Activated naive CD8-positive, alpha-beta T cell treated with anti-CD3 and anti-CD28 coated beads, Interleukin-2, amount 10 ng/mL, durations not matched to agents 7 days and 5 days (primary cell): ENCODE measurements at regions not wholly inside any gene's neighbourhood (a gene's known extent, or its start where the extent isn't known, plus 50 kb on each side); places are given as distances from the start of the nearest gene placed in this dataset.
"Not testable (repeated sequence)": the region's sequence is repeated elsewhere in the genome, so short reads cannot be mapped to it uniquely, and the experiment has no call there.

Experiments
- ATAC-seq: fragments of 150-1000 bp; cut with Tn5 transposase; one replicate; pipeline ENCODE4 v1.10.0; 2021; ENCODE audit warnings: low read depth, moderate library complexity
- POLR2A ChIA-PET: fragments of 350-600 bp; sonication (Branson Sonifier 250); formaldehyde crosslinking; loops from one replicate; lab custom pipeline; 2021; ENCODE audit warnings: antibody characterized with exemption; lab: Charles Lee
- DNase-seq: peaks from one replicate; pipeline ENCODE4 v3.0.0; 2021
- H3K27ac Mint-ChIP-seq: one replicate; pipeline ENCODE4 v1.8.0; 2022; ENCODE audit warnings: mild to moderate bottlenecking, mixed read lengths
- H3K27me3 Mint-ChIP-seq: one replicate; pipeline ENCODE4 v1.8.0; 2022; ENCODE audit warnings: mild to moderate bottlenecking, moderate library complexity, mixed read lengths
- H3K36me3 Mint-ChIP-seq: one replicate; pipeline ENCODE4 v1.8.0; 2021; ENCODE audit warnings: mild to moderate bottlenecking, mixed read lengths
- H3K4me1 Mint-ChIP-seq: one replicate; pipeline ENCODE4 v1.8.0; 2021; ENCODE audit warnings: mixed read lengths
- H3K4me3 Mint-ChIP-seq: one replicate; pipeline ENCODE4 v1.8.0; 2022; ENCODE audit warnings: mild to moderate bottlenecking, moderate library complexity, mixed read lengths
- H3K9me3 Mint-ChIP-seq: one replicate; pipeline ENCODE4 v1.8.0; 2021; ENCODE audit warnings: mixed read lengths

DNA sequence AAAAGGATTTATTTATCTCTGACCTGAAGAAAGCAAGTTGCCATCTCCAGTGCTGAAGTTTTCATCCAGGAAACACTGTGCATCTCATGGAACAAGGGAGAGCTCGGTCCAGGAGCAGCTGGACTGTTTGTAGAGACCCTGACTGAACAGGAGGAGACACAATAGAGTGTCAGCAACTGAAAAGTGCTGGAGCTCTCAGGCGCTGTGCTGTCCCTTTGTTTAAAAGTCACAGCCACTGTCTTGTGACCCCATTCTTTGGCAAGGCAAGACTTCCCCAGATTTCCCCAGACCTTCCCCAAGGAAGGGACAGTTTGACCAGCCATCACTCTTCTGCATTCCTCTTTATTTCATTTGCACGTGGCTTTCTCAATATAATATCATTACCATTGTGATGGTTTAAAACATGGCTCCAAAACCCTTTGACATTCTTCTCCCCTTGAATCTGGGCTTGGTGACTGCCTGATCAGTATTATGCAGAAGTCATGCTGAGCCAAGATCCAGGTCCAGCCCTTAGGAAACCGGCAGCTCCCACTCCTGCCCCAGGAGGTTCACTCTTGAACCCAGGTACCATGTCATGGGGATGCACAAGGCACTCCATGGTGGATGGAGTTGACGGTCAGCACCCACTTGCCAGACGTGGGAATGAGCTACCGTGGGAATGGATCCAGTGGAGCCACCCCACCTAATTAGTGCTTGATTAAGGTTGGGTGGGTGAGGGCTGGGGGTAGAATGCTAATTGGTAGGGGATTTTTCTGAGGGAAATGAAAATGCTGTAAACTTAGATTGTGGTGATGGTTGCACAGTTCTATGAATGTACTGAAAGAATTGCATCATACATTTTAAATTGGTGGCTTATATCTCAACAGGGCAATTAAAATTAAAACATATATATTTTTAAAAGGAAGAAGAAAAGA, 497.9 kb upstream of the RAB6C start:
- no peaks in the 10 kb centered on the region for H3K27me3 Mint-ChIP-seq
- POLR2A ChIA-PET: no interaction called here
- H3K9me3 Mint-ChIP-seq: no peaks in the 10 kb centered on the region
- H3K4me3 Mint-ChIP-seq: no peak overlapping the region
- H3K4me1 Mint-ChIP-seq: no peaks in the 10 kb centered on the region
- no peak overlapping the region for H3K27ac Mint-ChIP-seq
- no peaks in the 10 kb centered on the region for H3K36me3 Mint-ChIP-seq
- no peak for DNase-seq
- ATAC-seq: no peak

DNA sequence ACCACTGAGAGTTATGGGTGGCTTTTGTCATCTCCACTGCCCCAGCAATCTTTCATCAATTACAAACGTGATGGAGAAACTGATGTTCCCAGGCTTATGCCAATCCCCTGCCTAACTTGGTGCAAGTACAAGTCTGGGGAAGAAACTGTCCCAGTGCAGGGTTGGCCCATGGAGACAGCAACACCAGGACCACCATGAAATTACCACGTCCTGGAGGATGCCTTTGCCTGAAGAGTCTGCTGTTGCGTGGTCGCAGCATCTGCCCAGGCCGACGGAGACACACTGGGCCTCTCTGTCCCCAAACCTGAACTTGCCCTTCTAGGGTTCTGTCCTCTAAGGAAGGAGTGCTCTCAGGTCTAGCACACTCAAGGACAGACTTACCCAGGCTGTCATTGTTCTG, 496.8 kb upstream of the RAB6C start:
- H3K4me3 Mint-ChIP-seq: no peak overlapping the region

DNA sequence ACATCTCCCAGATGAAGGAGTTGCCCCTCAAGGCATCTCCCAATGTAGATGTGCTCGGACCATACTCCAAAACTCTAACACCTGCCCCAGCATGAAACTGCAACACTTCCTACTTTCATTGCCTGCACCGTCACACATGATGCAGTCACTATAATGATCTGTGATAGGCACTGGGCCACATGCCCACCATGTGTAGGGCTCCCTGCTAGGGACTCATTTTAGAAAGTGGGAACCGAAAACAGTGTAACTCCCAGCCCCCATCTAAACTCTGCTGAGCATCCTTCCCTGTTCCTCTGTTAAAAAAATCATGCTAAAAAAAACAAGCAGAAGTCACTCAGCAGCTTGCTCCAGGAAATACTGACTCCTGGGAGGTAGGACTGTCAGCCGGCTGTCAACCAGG, 496.1 kb upstream of the RAB6C start:
- POLR2A ChIA-PET: no interaction called here
- Mint-ChIP-seq H3K4me3 (no peak overlapping the region), H3K9me3 (no peaks in the 10 kb centered on the region), H3K27ac (no peak overlapping the region), H3K27me3 (no peaks in the 10 kb centered on the region), H3K4me1 (no peaks in the 10 kb centered on the region), H3K36me3 (no peaks in the 10 kb centered on the region)
- ATAC-seq: no peak
- no peak for DNase-seq

More for the DNA sequence above, 496.8 kb upstream of the RAB6C start:
- POLR2A ChIA-PET: no interaction called here
- H3K36me3 Mint-ChIP-seq: no peaks in the 10 kb centered on the region
- H3K27me3 Mint-ChIP-seq: no peaks in the 10 kb centered on the region
- DNase-seq (no peak), ATAC-seq (no peak)
- H3K9me3 Mint-ChIP-seq: no peaks in the 10 kb centered on the region
- H3K4me1 Mint-ChIP-seq: no peaks in the 10 kb centered on the region
- H3K27ac Mint-ChIP-seq: no peak overlapping the region

DNA sequence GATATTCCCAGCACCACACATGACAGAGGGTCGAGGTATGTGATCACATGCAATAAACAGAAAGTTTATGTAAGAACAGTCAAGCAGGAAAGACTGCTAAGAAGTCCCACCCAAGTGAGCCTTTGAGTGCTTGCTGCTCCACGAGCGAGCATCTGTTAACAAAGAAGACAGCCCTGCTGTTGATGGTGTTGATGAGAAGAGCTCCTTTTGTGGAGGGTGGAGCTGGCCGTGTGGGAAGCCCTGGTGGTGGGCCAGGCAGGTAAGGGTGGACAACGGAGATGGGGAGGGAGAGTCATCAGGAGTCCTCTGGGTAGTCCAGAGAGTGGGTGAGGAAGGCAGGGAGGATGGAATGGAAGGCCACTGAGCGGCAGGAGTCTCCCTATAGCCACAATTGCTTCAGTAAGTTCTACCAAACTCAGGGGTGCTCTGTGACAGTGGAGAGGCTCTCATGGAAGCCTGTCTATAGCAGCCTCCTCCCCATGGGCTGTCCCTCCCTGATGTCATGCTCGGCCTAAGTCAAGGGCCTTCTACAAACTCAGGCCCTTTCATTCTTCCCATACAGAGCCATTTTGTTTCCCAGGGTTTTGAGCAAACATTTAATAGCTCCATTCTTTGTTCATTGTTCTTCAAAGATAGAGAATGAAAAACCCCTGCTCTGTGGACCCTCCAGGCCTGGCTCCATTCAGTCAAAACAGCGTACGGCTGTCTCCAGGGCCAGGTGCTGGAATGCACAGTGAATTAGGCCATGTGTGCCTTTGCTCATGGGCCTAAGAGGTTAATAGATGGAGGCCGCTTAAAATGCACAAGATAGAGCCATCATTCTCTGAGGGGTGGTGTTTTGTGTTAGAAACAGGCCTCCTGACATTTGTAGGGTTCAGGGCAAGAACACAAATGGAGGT, 494.2 kb upstream of the RAB6C start:
- Mint-ChIP-seq H3K36me3 (no peaks in the 10 kb centered on the region), H3K9me3 (no peaks in the 10 kb centered on the region), H3K27ac (no peak overlapping the region), H3K4me3 (no peak overlapping the region), H3K27me3 (no peaks in the 10 kb centered on the region), H3K4me1 (no peaks in the 10 kb centered on the region)
- POLR2A ChIA-PET: no interaction called here
- DNase-seq: no peak
- ATAC-seq: no peak

DNA sequence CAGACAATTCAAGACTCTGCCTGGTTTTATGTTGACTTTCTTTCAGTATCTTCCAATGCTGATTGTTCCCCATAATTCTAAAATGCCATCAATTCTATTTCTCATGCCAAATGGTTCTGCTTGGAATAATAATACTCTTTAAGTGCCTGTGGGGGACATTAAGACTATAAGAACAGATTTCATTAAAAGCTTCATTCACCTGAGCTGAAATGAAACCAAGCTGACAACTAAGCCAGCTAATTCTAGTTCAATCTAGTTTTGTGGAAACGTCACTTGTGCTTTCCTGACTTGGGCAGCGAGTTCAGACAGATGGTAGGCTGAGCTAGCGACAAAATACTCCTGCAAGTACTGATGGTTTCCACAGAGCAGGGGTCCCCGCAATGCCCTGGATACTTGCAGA, 491.1 kb upstream of the RAB6C start:
- ATAC-seq (no peak), DNase-seq (no peak)
- H3K4me1 Mint-ChIP-seq: no peaks in the 10 kb centered on the region
- H3K4me3 Mint-ChIP-seq: no peak overlapping the region
- no peaks in the 10 kb centered on the region for H3K36me3 Mint-ChIP-seq
- no peaks in the 10 kb centered on the region for H3K9me3 Mint-ChIP-seq
- POLR2A ChIA-PET: no interaction called here
- no peak overlapping the region for H3K27ac Mint-ChIP-seq
- no peaks in the 10 kb centered on the region for H3K27me3 Mint-ChIP-seq

DNA sequence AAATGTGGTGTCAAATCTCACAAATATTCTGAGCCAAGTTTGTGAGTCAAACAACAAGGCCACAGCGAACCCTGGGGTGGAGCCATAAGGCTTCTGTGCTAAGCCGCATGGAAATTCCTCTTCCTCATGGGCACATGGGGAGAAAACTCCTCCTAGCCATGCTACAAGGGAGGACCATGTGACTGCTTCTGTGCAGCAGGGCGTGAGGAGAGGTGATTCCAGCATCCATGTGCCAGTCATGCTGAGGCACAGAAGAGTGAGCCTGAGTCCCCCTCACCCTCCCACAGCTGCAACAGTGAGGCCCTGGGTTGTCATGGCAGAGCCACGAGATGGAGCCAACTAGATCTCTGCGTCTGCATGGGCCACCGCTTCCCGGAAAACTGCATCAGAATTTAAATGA, 488.8 kb upstream of the RAB6C start:
- H3K4me3 Mint-ChIP-seq: no peak overlapping the region
- H3K27me3 Mint-ChIP-seq: no peaks in the 10 kb centered on the region
- H3K27ac Mint-ChIP-seq: no peak overlapping the region
- no peaks in the 10 kb centered on the region for H3K4me1 Mint-ChIP-seq
- H3K36me3 Mint-ChIP-seq: no peaks in the 10 kb centered on the region
- no peak for DNase-seq
- no peaks in the 10 kb centered on the region for H3K9me3 Mint-ChIP-seq
- POLR2A ChIA-PET: no interaction called here
- no peak for ATAC-seq

DNA sequence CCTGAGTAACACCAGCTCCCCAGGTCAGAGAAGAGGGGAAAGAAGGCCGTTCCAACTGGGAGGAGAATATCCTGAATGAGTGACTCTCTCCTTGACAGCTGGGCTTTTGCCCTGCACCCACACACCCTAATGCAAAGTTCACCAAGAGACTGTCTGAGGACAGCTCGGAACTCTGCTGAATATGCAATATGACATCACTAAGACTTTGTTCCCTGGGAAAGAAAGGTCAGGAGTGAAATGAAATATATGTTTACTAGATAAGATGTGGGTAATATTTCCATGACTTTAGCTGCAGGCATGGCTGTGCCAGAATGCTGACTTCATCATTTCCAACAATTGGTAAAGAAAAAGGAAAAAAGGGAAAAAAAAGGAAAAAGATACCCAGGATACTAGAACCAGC, 488.2 kb upstream of the RAB6C start:
- DNase-seq (no peak), ATAC-seq (no peak)
- POLR2A ChIA-PET: no interaction called here
- Mint-ChIP-seq H3K4me1 (no peaks in the 10 kb centered on the region), H3K27ac (no peak overlapping the region), H3K36me3 (no peaks in the 10 kb centered on the region), H3K9me3 (no peaks in the 10 kb centered on the region), H3K27me3 (no peaks in the 10 kb centered on the region), H3K4me3 (no peak overlapping the region)

DNA sequence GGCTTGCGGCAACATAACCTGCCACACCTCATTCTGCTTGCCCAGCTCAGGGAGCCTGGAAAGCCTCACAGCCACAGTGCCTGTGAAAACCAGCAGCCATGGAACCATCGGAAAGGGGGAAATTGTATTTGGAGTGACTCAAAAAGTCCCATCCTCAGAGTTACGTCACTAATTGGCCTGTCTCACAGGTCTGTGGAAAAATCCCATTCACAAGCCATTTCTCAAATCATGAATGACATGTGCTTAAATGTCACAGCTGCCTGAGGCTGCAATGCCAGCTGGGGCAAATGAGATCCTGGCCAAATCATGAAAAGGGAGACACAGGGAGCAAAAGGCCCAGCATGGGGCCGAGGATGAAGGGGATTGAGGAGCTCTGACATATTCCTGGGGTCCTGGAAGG, 486.9 kb upstream of the RAB6C start:
- no peaks in the 10 kb centered on the region for H3K36me3 Mint-ChIP-seq
- DNase-seq (no peak), ATAC-seq (no peak)
- POLR2A ChIA-PET: no interaction called here
- H3K27ac Mint-ChIP-seq: no peak overlapping the region
- H3K4me3 Mint-ChIP-seq: no peak overlapping the region
- H3K4me1 Mint-ChIP-seq: no peaks in the 10 kb centered on the region
- peaks cover 2% of the 10 kb centered on the region for H3K27me3 Mint-ChIP-seq
- H3K9me3 Mint-ChIP-seq: no peaks in the 10 kb centered on the region

DNA sequence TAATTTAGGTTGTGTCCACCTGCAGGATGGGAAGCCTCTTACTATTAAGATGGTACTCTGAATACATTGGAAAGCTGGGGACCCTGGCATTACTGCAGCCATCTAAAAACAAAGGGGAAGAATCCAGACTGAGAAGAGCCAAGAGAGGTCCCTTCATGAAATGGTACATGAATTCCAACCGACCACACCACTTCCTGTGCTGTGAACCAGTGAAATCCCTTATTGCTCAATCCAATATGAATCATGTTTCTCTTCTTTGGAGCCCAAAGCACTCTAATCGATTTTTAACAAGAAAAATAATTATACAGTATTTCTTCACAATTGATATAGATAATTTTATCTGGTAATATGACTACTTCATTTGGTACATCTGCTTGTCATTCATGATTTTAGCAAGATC, 479.7 kb upstream of the RAB6C start:
- Mint-ChIP-seq H3K27me3 (peaks cover 2% of the 10 kb centered on the region), H3K4me1 (no peaks in the 10 kb centered on the region), H3K27ac (no peak overlapping the region), H3K36me3 (no peaks in the 10 kb centered on the region), H3K4me3 (no peak overlapping the region), H3K9me3 (peaks cover 2% of the 10 kb centered on the region)
- no peak for DNase-seq
- POLR2A ChIA-PET: no interaction called here
- no peak for ATAC-seq

DNA sequence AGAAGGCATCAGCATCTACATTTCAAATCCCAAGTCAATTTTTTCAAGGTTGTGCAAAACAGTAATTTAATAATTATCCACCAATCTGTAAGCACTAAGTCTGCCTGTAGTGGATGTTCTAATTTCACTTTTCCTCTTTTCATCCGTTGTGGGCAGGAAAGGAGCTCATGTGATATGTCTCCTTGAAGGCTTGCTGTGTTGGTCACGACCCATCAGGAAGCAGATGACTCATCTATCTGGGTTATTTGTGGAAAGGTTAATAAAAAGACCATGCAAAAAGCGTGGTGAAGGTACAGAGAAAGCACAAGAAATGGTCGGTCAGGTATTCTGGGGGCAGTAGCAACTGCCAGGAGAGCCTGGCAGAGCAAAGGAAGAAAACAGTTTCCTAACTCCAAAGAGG, 476.7 kb upstream of the RAB6C start:
- no peak for ATAC-seq
- POLR2A ChIA-PET: interaction anchor here (0.6 kb wide), 1 partner anchor 1670 kb away, joined by 3 read pairs; no protein-coding TSS in a partner anchor
- DNase-seq: no peak
- H3K27me3 Mint-ChIP-seq: no peaks in the 10 kb centered on the region
- H3K4me1 Mint-ChIP-seq: no peaks in the 10 kb centered on the region
- H3K4me3 Mint-ChIP-seq: no peak overlapping the region
- H3K27ac Mint-ChIP-seq: no peak overlapping the region
- H3K9me3 Mint-ChIP-seq: peaks cover 2% of the 10 kb centered on the region
- no peaks in the 10 kb centered on the region for H3K36me3 Mint-ChIP-seq

DNA sequence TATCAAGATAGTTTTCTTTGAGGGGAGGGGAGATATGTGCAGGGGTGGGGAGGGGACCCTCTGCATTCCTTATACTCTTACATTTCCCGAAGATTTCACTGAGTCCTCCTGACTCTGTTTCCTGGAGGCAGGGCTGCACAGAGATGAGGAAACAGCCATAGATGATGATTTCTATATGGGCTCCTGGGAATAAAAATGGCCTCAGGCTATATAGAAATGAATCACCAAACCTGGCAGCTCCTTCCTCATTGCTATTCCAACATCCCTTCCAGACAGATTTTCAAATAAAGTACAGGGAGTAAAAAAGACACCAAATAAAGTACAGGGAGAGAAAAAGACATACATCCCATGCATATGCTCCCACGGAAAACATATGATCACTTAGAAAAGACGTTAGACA, 474.8 kb upstream of the RAB6C start:
- H3K27ac Mint-ChIP-seq: no peak overlapping the region
- no peaks in the 10 kb centered on the region for H3K27me3 Mint-ChIP-seq
- ATAC-seq (no peak), DNase-seq (no peak)
- no peaks in the 10 kb centered on the region for H3K36me3 Mint-ChIP-seq
- POLR2A ChIA-PET: no interaction called here
- peaks cover 2% of the 10 kb centered on the region for H3K9me3 Mint-ChIP-seq
- no peaks in the 10 kb centered on the region for H3K4me1 Mint-ChIP-seq
- H3K4me3 Mint-ChIP-seq: no peak overlapping the region

DNA sequence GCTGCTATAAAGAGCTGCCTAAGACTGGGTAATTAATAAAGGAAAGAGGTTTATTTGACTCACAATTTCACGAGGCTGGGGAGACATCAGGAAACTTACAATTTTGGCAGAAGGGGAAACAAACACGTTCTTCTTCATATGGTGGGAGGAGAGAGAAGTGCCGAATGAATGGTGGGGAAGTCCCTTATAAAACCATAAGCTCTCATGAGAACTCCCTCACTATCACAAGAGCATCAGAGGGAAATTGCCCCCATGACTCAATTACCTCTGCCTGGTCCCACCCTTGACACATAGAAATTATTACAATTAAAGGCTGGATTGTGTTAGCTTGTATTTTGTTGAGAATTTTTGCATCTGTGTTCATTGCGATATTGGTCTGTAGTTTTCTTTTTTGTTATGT, 460.5 kb upstream of the RAB6C start:
- Mint-ChIP-seq H3K4me1 (no peaks in the 10 kb centered on the region), H3K4me3 (no peak overlapping the region), H3K9me3 (peaks cover 5% of the 10 kb centered on the region), H3K27me3 (no peaks in the 10 kb centered on the region), H3K27ac (no peak overlapping the region), H3K36me3 (no peaks in the 10 kb centered on the region)
- ATAC-seq (no peak), DNase-seq (no peak)
- POLR2A ChIA-PET: no interaction called here

DNA sequence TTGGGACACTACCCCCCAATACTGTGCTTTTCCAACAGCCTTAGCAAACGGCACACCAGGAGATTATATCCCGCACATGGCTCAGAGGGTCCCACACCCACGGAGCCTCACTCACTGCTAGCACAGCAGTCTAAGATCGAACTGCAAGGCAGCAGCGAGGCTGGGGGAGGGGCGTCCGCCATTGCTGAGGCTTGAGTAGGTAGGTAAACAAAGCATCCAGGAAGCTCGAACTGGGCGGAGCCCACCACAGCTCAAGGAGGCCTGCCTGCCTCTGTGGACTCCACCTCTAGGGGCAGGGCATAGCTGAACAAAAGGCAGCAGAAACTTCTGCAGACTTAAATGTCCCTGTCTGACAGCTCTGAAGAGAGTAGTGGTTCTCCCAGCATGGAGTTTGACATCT, 447.3 kb upstream of the RAB6C start:
- H3K9me3 Mint-ChIP-seq, H3K27ac Mint-ChIP-seq, POLR2A ChIA-PET, DNase-seq, H3K4me1 Mint-ChIP-seq, H3K36me3 Mint-ChIP-seq, ATAC-seq, H3K4me3 Mint-ChIP-seq, H3K27me3 Mint-ChIP-seq: not testable (repeated sequence)

DNA sequence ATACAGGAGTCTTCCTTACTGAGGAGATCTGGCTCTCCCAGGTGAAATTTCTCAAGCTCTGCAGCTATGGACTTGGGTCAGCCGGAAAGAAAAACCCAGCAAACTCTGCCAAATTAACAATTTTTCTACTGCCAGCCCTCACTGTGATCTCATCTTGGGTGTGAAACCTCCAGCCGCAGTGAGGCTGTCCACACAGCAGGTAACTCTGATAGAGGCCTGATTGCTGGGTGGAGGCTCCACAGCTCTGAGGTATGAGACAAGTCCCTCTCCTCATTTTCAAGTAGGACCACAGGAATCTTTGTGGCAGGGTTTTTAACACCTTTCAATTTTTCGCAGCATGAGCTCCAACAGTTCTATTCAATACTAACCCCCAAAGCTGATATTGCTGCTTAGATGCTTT, 430.6 kb upstream of the RAB6C start:
- no peak for DNase-seq
- ATAC-seq: no peak
- Mint-ChIP-seq H3K27ac (no peak overlapping the region), H3K36me3 (no peaks in the 10 kb centered on the region), H3K4me3 (no peak overlapping the region), H3K27me3 (no peaks in the 10 kb centered on the region), H3K9me3 (peaks cover 7% of the 10 kb centered on the region), H3K4me1 (no peaks in the 10 kb centered on the region)
- POLR2A ChIA-PET: no interaction called here
